Thyroid gland (tissue), 4 donors: ENCODE measurements at regions not wholly inside any gene's neighbourhood (a gene's known extent, or its start where the extent isn't known, plus 50 kb on each side); places are given as distances from the start of the nearest gene placed in this dataset.
"Not testable (repeated sequence)": the region's sequence is repeated elsewhere in the genome, so short reads cannot be mapped to it uniquely, and the experiment has no call there.

Experiments
- DNase-seq, 2 donors: peaks; one replicate each; pipeline ENCODE4 v3.0.0-alpha.2; 2019
- H3K27ac ChIP-seq, 3 donors: fragments of 200-600 bp; sonication (generic); 1 replicate in 2 of 3; 2 replicates in 1 of 3; pipeline ENCODE4 v1.5.1; 2016 to 2019; ENCODE audit warnings: mild to moderate bottlenecking in 1 of 3, moderate library complexity in 1 of 3
- H3K27me3 ChIP-seq: fragments of 200-600 bp; sonication (generic); one replicate; pipeline ENCODE4 v1.5.1; 2019
- H3K36me3 ChIP-seq, 2 donors: fragments of 200-600 bp; sonication (generic); one replicate each; pipeline ENCODE4 v1.5.1; 2016 to 2019
- H3K4me1 ChIP-seq, 2 donors: fragments of 200-600 bp; sonication (generic); one replicate each; pipeline ENCODE4 v1.5.1; 2017 to 2019
- H3K4me3 ChIP-seq, 3 donors: fragments of 200-600 bp; sonication (generic); replicated peaks in 1 of 3; 1 replicate in 2 of 3; 2 replicates in 1 of 3; pipeline ENCODE4 v1.5.1; 2016; ENCODE audit warnings: mild to moderate bottlenecking in 1 of 3
- H3K9me3 ChIP-seq: fragments of 200-600 bp; sonication (generic); one replicate; pipeline ENCODE4 v1.5.1; 2017
- CTCF ChIP-seq, 6 experiments: fragments of 200-600 bp in 3 of 6; fragments of 450-650 bp in 3 of 6; sonication (generic) in 3 of 6; IDR thresholded peaks; one replicate each; pipeline ENCODE4 v1.5.1; 2016 to 2019; ENCODE audit warnings: antibody characterized with exemption in 6 of 6, mild to moderate bottlenecking in 2 of 6, inconsistent platforms in 1 of 6, moderate library complexity in 1 of 6
- POLR2A ChIP-seq, 2 donors: fragments of 450-650 bp; IDR thresholded peaks; one replicate each; pipeline ENCODE4 v1.6.1; 2017; ENCODE audit warnings: antibody characterized with exemption in 2 of 2, mild to moderate bottlenecking in 2 of 2, moderate library complexity in 1 of 2
- WGBS, 2 donors: methylation state at CpG; one replicate each; pipeline ENCODE4 v1.1.5; 2017; 5-methylcytosine and 5-hydroxymethylcytosine counted together
- intact Hi-C: fragments of 100-400 bp; cut with DNase I; formaldehyde crosslinking; loops from one replicate; pipeline ENCODE4 v1.15.1; 2023

- H3K27me3 ChIP-seq, result no peaks in the 10 kb centered on the region
- WGBS, 2 donors, result 83 to 85% methylated on average over 3 of the region's 3 CpGs
- no peaks in the 10 kb centered on the region for H3K4me1 ChIP-seq
- no peaks in the 10 kb centered on the region for H3K9me3 ChIP-seq
- DNase-seq, result no peak
- intact Hi-C loops, result no loop called here
- H3K36me3 ChIP-seq, result no peaks in the 10 kb centered on the region
- H3K27ac ChIP-seq, result no peak overlapping the region
- no peak overlapping the region for H3K4me3 ChIP-seq
- TF ChIP-seq POLR2A (IDR thresholded peaks at IDR 0.05) (no peak), CTCF (IDR thresholded peaks at IDR 0.05) (no peak)
Observed at GRCh38 chr1:209162651-209163050, 420.9 kb upstream of the CAMK1G start.

GRCh38 chr1:209168204-209168603 lies 415.3 kb upstream of the CAMK1G start:
- no peak overlapping the region for H3K4me3 ChIP-seq
- H3K27ac ChIP-seq, result no peak overlapping the region
- no peaks in the 10 kb centered on the region for H3K36me3 ChIP-seq
- intact Hi-C loops, result no loop called here
- H3K9me3 ChIP-seq, result no peaks in the 10 kb centered on the region
- no peaks in the 10 kb centered on the region for H3K4me1 ChIP-seq
- no peak for TF ChIP-seq CTCF (IDR thresholded peaks at IDR 0.05)
- no peak for TF ChIP-seq POLR2A (IDR thresholded peaks at IDR 0.05)
- no peaks in the 10 kb centered on the region for H3K27me3 ChIP-seq
- no peak for DNase-seq

GRCh38 chr1:209171151-209171550 lies 412.4 kb upstream of the CAMK1G start:
- Histone ChIP-seq H3K36me3 (no peaks in the 10 kb centered on the region), H3K4me1 (no peaks in the 10 kb centered on the region), H3K27me3 (no peaks in the 10 kb centered on the region), H3K27ac (no peak overlapping the region), H3K4me3 (no peak overlapping the region), H3K9me3 (no peaks in the 10 kb centered on the region)
- intact Hi-C loops, result no loop called here
- no peak for TF ChIP-seq POLR2A (IDR thresholded peaks at IDR 0.05)
- TF ChIP-seq CTCF (IDR thresholded peaks at IDR 0.05), result no peak
- no peak for DNase-seq
- 0% methylated on average over 1 of the region's 1 CpG for WGBS, 2 donors

GRCh38 chr1:209172286-209172685 lies 411.2 kb upstream of the CAMK1G start:
- no peak for DNase-seq
- 91 to 96% methylated on average over 4 of the region's 4 CpGs for WGBS, 2 donors
- Histone ChIP-seq H3K36me3 (no peaks in the 10 kb centered on the region), H3K4me1 (no peaks in the 10 kb centered on the region), H3K27me3 (no peaks in the 10 kb centered on the region), H3K27ac (no peak overlapping the region), H3K4me3 (no peak overlapping the region), H3K9me3 (no peaks in the 10 kb centered on the region)
- TF ChIP-seq CTCF (IDR thresholded peaks at IDR 0.05) (no peak), POLR2A (IDR thresholded peaks at IDR 0.05) (no peak)
- intact Hi-C loops, result no loop called here

- H3K36me3 ChIP-seq, H3K4me1 ChIP-seq, H3K9me3 ChIP-seq, H3K27me3 ChIP-seq, H3K4me3 ChIP-seq, intact Hi-C loops, DNase-seq, H3K27ac ChIP-seq: not testable (repeated sequence)
- 93 to 95% methylated on average over 20 to 26 of the region's 31 CpGs for WGBS, 2 donors
Observed at GRCh38 chr1:209172792-209173542, 410.5 kb upstream of the CAMK1G start.

- 100% methylated on average over 2 of the region's 2 CpGs for WGBS, 2 donors
Observed at GRCh38 chr1:209173796-209174195, 409.7 kb upstream of the CAMK1G start.

More at GRCh38 chr1:209173796-209174195, 409.7 kb upstream of the CAMK1G start:
- DNase-seq, H3K4me1 ChIP-seq, H3K4me3 ChIP-seq, H3K36me3 ChIP-seq, H3K9me3 ChIP-seq, H3K27me3 ChIP-seq, H3K27ac ChIP-seq, intact Hi-C loops: not testable (repeated sequence)
